Small intestine (tissue), 7 donors: ENCODE measurements at regions not wholly inside any gene's neighbourhood (a gene's known extent, or its start where the extent isn't known, plus 50 kb on each side); places are given as distances from the start of the nearest gene placed in this dataset.
"Not testable (repeated sequence)": the region's sequence is repeated elsewhere in the genome, so short reads cannot be mapped to it uniquely, and the experiment has no call there.

ENCODE experiments used
- DNase-seq, 2 donors: peaks; one replicate each; pipeline versions ENCODE4 v3.0.0 to v3.0.0-alpha.2; 2013
- FAIRE-seq: peaks from 2 replicates; lab custom pipeline; 2012; peaks lifted over from hg19 to GRCh38; lab: Jason Lieb, UNC
- H3K27ac ChIP-seq, 3 donors: one replicate each; pipeline ENCODE4 v1.5.1; 2013; ENCODE audit warnings: low read length in 2 of 3, mild to moderate bottlenecking in 2 of 3, control low read depth in 1 of 3, inconsistent platforms in 1 of 3, low read depth in 1 of 3, moderate library complexity in 1 of 3
- H3K27me3 ChIP-seq, 3 donors: one replicate each; pipeline ENCODE4 v1.6.1; 2013; ENCODE audit warnings: low read length in 3 of 3, inconsistent platforms in 1 of 3; ENCODE audit not compliant: control insufficient read depth in 3 of 3, insufficient read depth in 3 of 3
- H3K36me3 ChIP-seq, 3 donors: one replicate each; pipeline ENCODE4 v1.6.1; 2013; ENCODE audit warnings: low read length in 3 of 3, inconsistent platforms in 1 of 3, low read depth in 1 of 3, mild to moderate bottlenecking in 1 of 3, moderate library complexity in 1 of 3; ENCODE audit not compliant: control insufficient read depth in 3 of 3, insufficient read depth in 2 of 3
- H3K4me1 ChIP-seq, 3 donors: one replicate each; pipeline ENCODE4 v1.6.1; 2013; ENCODE audit warnings: low read length in 2 of 3, inconsistent platforms in 1 of 3, low read depth in 1 of 3, mild to moderate bottlenecking in 1 of 3, moderate library complexity in 1 of 3; ENCODE audit not compliant: control insufficient read depth in 3 of 3, insufficient read depth in 2 of 3
- H3K4me3 ChIP-seq, 3 donors: one replicate each; pipeline ENCODE4 v1.5.1; 2013; ENCODE audit warnings: low read length in 3 of 3, control low read depth in 1 of 3, inconsistent platforms in 1 of 3, low read depth in 1 of 3, mild to moderate bottlenecking in 1 of 3, moderate library complexity in 1 of 3
- H3K9me3 ChIP-seq, 2 donors: one replicate each; pipeline ENCODE4 v1.6.1; 2013; ENCODE audit warnings: low read depth in 1 of 2, low read length in 1 of 2; ENCODE audit not compliant: control insufficient read depth in 2 of 2, insufficient read depth in 1 of 2
- WGBS, 3 donors: extraction: QIAGEN DNeasy Blood & Tissue Kit; methylation state at CpG; one replicate each; pipeline ENCODE4 v1.1.7; 2013; 5-methylcytosine and 5-hydroxymethylcytosine counted together
- donor health status: healthy with polysubstance abuse.
- donor health status: control.
- donor health status: control.
- donor health status: Bipolar disorder and iron deficiency.
- donor health status: healthy.

- H3K4me3 ChIP-seq, H3K36me3 ChIP-seq, DNase-seq, H3K27me3 ChIP-seq, H3K27ac ChIP-seq, FAIRE-seq, H3K4me1 ChIP-seq: not testable (repeated sequence)
- WGBS, 3 donors, result 50 to 68% (median 67%) methylated on average over 1 of the region's 1 CpG
- peaks cover 2 to 24% of the 10 kb centered on the region in 2 donors for H3K9me3 ChIP-seq
Measured at GRCh38 chr21:9005671-9006070, 1515.7 kb upstream of the TPTE start.

DNA sequence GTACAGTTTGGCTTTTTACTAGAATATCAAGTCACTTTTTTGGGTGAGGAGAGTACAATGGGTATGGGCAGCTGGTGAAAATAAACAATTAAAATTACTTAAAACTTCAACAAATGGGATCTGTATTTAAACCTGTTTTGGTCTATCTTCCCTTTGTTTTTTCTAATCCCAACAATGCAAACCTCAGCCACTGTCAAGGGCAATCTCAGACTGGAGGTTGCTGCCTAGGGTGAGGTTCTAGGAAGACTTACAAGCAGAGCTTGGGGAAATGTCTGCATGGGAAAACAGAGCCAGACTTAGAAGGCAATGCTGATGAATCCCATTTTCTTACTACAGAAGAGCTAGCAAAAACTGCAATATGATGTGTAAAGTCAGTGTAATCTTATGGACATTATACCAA lies 1515.3 kb upstream of the TPTE start:
- H3K4me1 ChIP-seq, H3K27me3 ChIP-seq, DNase-seq, H3K36me3 ChIP-seq, H3K27ac ChIP-seq, FAIRE-seq, H3K4me3 ChIP-seq: not testable (repeated sequence)
- H3K9me3 ChIP-seq, result peaks cover 2 to 28% of the 10 kb centered on the region in 2 donors

DNA sequence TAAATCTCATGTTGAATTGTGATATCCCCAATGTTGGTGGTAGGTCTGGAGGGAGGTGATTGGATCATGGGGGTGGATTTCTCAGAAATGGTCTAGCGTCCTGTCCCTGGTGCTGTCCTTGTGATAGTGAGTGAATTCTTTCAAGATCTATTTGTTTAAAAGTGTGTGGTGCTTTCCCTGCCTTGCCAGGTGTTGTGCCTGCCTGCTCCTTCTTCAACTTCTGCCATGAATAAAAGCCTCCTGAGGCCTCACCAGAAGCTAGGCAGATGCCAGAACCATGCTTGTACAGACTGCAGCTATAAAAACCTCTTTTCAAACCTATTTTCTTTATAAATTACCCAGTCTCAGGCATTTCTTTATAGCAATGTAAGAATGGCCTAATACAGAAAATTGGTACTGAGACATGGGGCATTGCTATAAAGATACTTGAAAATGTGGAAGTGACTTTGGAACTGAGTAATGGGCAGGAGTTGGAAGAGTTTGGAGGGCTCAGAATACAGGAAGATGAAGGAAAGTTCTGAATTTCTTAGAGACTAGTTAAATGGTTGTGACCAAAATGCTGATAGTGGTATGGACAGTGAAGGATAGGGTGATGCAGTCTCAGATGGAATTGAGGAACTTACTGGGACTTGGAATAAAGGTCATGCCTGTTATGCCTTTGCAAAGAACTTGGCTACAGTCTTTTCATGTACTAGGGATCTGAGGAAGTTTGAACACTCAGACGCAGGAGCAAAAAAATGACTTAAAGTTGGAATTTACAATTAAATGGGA lies 1514.6 kb upstream of the TPTE start:
- not testable (repeated sequence) for H3K4me3 ChIP-seq, FAIRE-seq, H3K4me1 ChIP-seq, DNase-seq, H3K27ac ChIP-seq, H3K27me3 ChIP-seq, H3K36me3 ChIP-seq
- WGBS, 3 donors, result 50 to 57% (median 54%) methylated on average over 2 of the region's 2 CpGs
- peaks cover 2 to 35% of the 10 kb centered on the region in 2 donors for H3K9me3 ChIP-seq

DNA sequence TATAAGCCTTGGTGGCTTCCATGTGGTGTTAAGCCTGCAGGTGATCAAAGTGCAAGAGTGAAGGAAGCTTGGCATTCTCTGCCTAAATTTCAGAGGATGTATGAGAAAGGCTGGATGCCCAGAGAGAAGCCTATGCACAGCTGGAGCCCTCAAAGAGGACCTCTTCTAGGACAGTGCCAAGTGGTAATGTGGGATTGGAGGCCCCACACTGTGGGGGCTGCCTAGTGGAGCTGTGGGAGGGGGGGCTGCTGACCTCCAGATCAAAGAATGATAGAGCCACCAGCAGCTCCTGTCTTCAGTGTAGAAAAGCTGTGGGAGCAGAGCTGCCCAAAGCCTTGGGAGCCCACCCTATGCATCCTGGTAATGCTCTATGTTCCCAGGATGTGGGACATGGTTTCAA lies 1512.7 kb upstream of the TPTE start:
- Histone ChIP-seq H3K4me1 (no peaks in the 10 kb centered on the region), H3K4me3 (no peak overlapping the region), H3K27me3 (peaks cover 0 to 4% (median 0%) of the 10 kb centered on the region in 3 donors), H3K9me3 (peaks cover 2 to 40% of the 10 kb centered on the region in 2 donors), H3K27ac (no peak overlapping the region), H3K36me3 (no peaks in the 10 kb centered on the region)
- DNase-seq (no peak), FAIRE-seq (no peak)

- not testable (repeated sequence) for H3K4me1 ChIP-seq, H3K4me3 ChIP-seq, DNase-seq, H3K27ac ChIP-seq, FAIRE-seq, H3K27me3 ChIP-seq, H3K36me3 ChIP-seq
- WGBS, 3 donors, result 49 to 64% (median 53%) methylated on average over 3 of the region's 3 CpGs
- peaks cover 2 to 44% of the 10 kb centered on the region in 2 donors for H3K9me3 ChIP-seq
Measured at GRCh38 chr21:9009267-9010016, 1511.9 kb upstream of the TPTE start.

- not testable (repeated sequence) for H3K36me3 ChIP-seq, H3K4me1 ChIP-seq, FAIRE-seq, H3K27ac ChIP-seq, DNase-seq, H3K4me3 ChIP-seq, H3K27me3 ChIP-seq
- H3K9me3 ChIP-seq, result peaks cover 2 to 42% of the 10 kb centered on the region in 2 donors
- WGBS, 3 donors, result 10 to 25% (median 20%) methylated on average over 3 to 4 of the region's 4 CpGs
Measured at GRCh38 chr21:9010121-9010795, 1511.1 kb upstream of the TPTE start.

DNA sequence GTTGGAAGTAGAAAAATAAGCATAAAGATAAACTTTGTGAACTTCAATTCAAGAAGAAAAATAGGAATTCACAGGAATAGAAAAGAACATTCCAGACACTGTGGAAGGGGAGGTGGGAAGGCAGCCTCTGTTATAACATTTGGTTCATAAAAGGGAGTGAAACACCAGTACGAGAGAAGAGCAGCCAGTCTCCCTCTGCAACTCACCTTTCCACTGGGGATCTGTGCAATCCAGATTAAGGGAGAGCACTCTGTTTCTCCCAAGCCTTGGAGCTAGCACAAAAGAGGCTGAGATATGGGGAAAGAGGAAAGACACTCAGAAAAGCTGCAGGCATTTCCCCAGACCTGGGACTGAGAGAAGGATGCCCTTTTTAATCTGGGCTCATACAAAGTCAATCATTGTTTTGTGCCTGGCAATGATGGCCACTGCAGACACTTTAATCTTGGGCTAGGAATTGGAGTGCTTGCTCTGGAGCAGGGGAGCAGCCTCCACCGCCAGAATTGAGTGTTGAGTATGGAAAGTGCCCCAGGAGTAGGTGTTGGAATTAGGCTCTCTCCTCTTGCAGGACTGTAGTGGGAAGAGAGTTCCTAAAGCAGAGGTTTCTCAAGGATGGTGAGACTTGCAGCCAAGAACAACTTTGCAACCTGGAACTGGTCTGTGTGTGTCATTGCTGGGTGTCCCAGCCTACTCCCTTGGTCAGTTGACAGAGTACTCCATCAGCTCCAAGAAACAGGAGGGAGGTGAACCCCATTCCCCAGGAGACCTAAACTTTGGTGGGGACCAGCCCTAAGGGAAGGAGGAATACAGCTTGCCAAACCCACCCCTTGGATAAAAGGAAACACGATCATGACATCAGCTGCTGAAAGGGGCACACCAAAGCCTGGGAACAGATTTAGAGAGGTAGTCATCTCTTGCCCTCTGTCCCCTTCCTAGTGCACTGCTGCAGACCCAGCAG lies 1510.2 kb upstream of the TPTE start:
- FAIRE-seq, DNase-seq, H3K4me3 ChIP-seq, H3K27ac ChIP-seq, H3K27me3 ChIP-seq, H3K36me3 ChIP-seq, H3K4me1 ChIP-seq: not testable (repeated sequence)
- H3K9me3 ChIP-seq, result peaks cover 2 to 44% of the 10 kb centered on the region in 2 donors
- WGBS, 3 donors, result 55 to 60% (median 58%) methylated on average over 3 of the region's 3 CpGs
